Tibial artery (tissue), 4 donors: ENCODE measurements at regions not wholly inside any gene's neighbourhood (a gene's known extent, or its start where the extent isn't known, plus 50 kb on each side); places are given as distances from the start of the nearest gene placed in this dataset.

Source experiments
- DNase-seq, 2 donors: peaks; one replicate each; pipeline ENCODE4 v3.0.0-alpha.2; 2019
- H3K27ac ChIP-seq, 2 donors: fragments of 200-600 bp; sonication (generic) in 1 of 2; 1 replicate in 1 of 2; 2 replicates in 1 of 2; pipeline ENCODE4 v1.5.1; 2018 to 2019; ENCODE audit warnings: mild to moderate bottlenecking in 1 of 2
- H3K27me3 ChIP-seq, 2 donors: fragments of 200-600 bp; sonication (generic) in 1 of 2; one replicate each; pipeline versions ENCODE4 v1.5.1 to v1.6.0; 2016 to 2019
- H3K36me3 ChIP-seq, 3 donors: fragments of 200-600 bp; sonication (generic) in 2 of 3; one replicate each; pipeline ENCODE4 v1.5.1; 2016 to 2019; ENCODE audit warnings: mild to moderate bottlenecking in 2 of 3
- H3K4me1 ChIP-seq, 4 donors: fragments of 200-600 bp; sonication (generic) in 2 of 4; 1 replicate in 3 of 4; 2 replicates in 1 of 4; pipeline ENCODE4 v1.5.1; 2016 to 2019
- H3K4me3 ChIP-seq, 2 donors: fragments of 200-600 bp; sonication (generic) in 1 of 2; 1 replicate in 1 of 2; 2 replicates in 1 of 2; pipeline ENCODE4 v1.5.1; 2018 to 2019; ENCODE audit warnings: mild to moderate bottlenecking in 2 of 2
- H3K9me3 ChIP-seq, 3 donors: fragments of 200-600 bp; sonication (generic) in 1 of 3; one replicate each; pipeline ENCODE4 v1.5.1; 2016 to 2019
- CTCF ChIP-seq, 2 experiments: fragments of 200-600 bp in 1 of 2; fragments of 450-650 bp in 1 of 2; IDR thresholded peaks; one replicate each; pipeline ENCODE4 v1.5.1; 2017 to 2019; ENCODE audit warnings: antibody characterized with exemption in 2 of 2, mild to moderate bottlenecking in 1 of 2, moderate library complexity in 1 of 2
- intact Hi-C: fragments of 100-400 bp; cut with DNase I; formaldehyde crosslinking; loops from one replicate; pipeline ENCODE4 v1.15.0; 2023; ENCODE audit warnings: low total_unique reads

GRCh38 chr16:73413091-73413829 is 365.3 kb upstream of the ZFHX3 start:
- Histone ChIP-seq H3K4me3 (no peak overlapping the region), H3K27me3 (no peaks in the 10 kb centered on the region), H3K9me3 (no peaks in the 10 kb centered on the region), H3K27ac (no peak overlapping the region), H3K4me1 (no peaks in the 10 kb centered on the region), H3K36me3 (no peaks in the 10 kb centered on the region)
- no peak for TF ChIP-seq CTCF (IDR thresholded peaks at IDR 0.05)
- intact Hi-C loops, result no loop called here
- no peak for DNase-seq

- Histone ChIP-seq H3K9me3 (no peaks in the 10 kb centered on the region), H3K27me3 (no peaks in the 10 kb centered on the region), H3K4me3 (no peak overlapping the region), H3K36me3 (no peaks in the 10 kb centered on the region), H3K4me1 (no peaks in the 10 kb centered on the region), H3K27ac (no peak overlapping the region)
- TF ChIP-seq CTCF (IDR thresholded peaks at IDR 0.05), result no peak
- intact Hi-C loops, result no loop called here
- no peak for DNase-seq
Observed at GRCh38 chr16:73412416-73412815, 364.5 kb upstream of the ZFHX3 start.

- no peaks in the 10 kb centered on the region for H3K36me3 ChIP-seq
- H3K27me3 ChIP-seq, result no peaks in the 10 kb centered on the region
- no peak for DNase-seq
- intact Hi-C loops, result no loop called here
- no peak overlapping the region for H3K27ac ChIP-seq
- H3K9me3 ChIP-seq, result no peaks in the 10 kb centered on the region
- H3K4me1 ChIP-seq, result peaks cover 0 to 11% (median 0%) of the 10 kb centered on the region in 4 donors
- TF ChIP-seq CTCF (IDR thresholded peaks at IDR 0.05), result no peak
- no peak overlapping the region for H3K4me3 ChIP-seq
Observed at GRCh38 chr16:73408716-73409115, 360.8 kb upstream of the ZFHX3 start.

- H3K27me3 ChIP-seq, result no peaks in the 10 kb centered on the region
- H3K4me1 ChIP-seq, result peaks cover 0 to 11% (median 0%) of the 10 kb centered on the region in 4 donors
- no peak for TF ChIP-seq CTCF (IDR thresholded peaks at IDR 0.05)
- no peak overlapping the region for H3K4me3 ChIP-seq
- no peak overlapping the region for H3K27ac ChIP-seq
- no peak for DNase-seq
- intact Hi-C loops, result no loop called here
- H3K9me3 ChIP-seq, result no peaks in the 10 kb centered on the region
- no peaks in the 10 kb centered on the region for H3K36me3 ChIP-seq
Observed at GRCh38 chr16:73408311-73408710, 360.4 kb upstream of the ZFHX3 start.

- DNase-seq, result no peak
- Histone ChIP-seq H3K27ac (no peak overlapping the region), H3K36me3 (no peaks in the 10 kb centered on the region), H3K4me1 (peaks cover 0 to 11% (median 0%) of the 10 kb centered on the region in 4 donors), H3K27me3 (no peaks in the 10 kb centered on the region), H3K9me3 (no peaks in the 10 kb centered on the region), H3K4me3 (no peak overlapping the region)
- intact Hi-C loops, result no loop called here
- TF ChIP-seq CTCF (IDR thresholded peaks at IDR 0.05), result no peak
Observed at GRCh38 chr16:73405851-73406250, 357.9 kb upstream of the ZFHX3 start.
